A204.1 (cell line): ENCODE measurements at regions not wholly inside any gene's neighbourhood (a gene's known extent, or its start where the extent isn't known, plus 50 kb on each side); places are given as distances from the start of the nearest gene placed in this dataset.

ENCODE experiments used
- FAIRE-seq: peaks from 2 replicates; lab custom pipeline; 2012; peaks lifted over from hg19 to GRCh38; lab: Jason Lieb, UNC

- no peak for FAIRE-seq
Measured at GRCh38 chr10:78320506-78320905, 286.8 kb downstream of the RPS24 start.

GRCh38 chr10:78321000-78321399 lies 287.3 kb downstream of the RPS24 start:
- no peak for FAIRE-seq

GRCh38 chr10:78321500-78321899 lies 287.8 kb downstream of the RPS24 start:
- no peak for FAIRE-seq

GRCh38 chr10:78326372-78326771 lies 292.7 kb downstream of the RPS24 start:
- FAIRE-seq, result no peak

- no peak for FAIRE-seq
Measured at GRCh38 chr10:78327778-78328591, 294.3 kb downstream of the RPS24 start.

DNA sequence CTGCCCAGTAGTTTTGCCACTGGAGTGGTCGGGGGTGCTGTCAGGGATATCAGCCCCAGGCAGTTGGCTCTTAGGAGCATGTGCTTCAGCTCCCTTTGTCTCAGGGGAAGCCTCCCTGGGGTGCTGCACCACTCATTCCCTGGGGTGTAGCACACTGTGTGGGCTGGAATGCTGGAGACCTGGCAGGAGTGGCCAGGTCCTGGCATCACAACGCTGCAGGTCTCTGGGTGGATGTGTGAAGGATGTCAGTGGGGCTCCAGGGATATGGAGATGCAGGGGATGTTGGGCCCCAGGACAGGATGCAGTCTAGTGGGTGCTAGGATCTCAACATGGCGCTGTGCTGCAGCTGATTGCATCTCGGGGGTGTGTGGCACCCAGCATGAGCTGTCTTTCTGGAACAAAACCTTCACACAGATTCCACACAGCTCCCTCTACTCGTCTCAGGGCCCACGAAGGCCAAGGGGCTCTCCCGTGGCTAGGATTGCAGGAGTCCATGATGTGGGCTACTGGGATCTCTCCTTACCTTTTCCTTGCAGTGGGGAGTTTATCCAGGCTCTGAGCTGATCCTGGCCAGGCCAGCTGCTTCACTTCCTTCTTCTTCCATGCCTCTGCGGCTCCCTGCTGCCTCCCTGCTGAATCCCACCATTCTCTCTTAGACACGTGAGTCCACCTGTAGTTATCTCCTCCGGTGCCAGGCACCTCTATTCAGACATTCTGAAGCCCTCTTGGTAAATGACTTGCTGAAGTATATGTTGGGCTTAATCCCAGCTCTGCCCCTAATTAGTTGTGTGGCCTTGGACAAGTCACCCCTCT lies 295.1 kb downstream of the RPS24 start:
- no peak for FAIRE-seq

DNA sequence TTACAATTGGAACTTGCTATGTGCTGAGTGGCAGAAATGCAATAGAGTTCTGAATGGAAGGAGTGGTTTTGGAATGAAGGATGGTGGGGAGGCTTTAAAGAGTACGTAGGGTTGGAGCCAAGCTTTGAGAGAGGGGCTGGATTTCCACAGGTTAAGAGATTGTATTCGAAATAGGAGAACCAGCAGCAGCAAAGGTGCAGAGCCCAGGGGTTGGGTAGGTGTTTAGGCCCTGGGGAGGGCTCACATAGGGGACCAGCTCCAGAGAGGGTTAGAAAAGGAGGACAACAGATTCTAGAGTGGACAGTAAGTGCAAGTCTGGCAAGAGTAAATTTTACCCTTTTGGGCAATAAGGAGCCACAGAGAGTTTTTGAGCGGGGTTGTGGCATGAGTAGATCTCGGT lies 297.2 kb downstream of the RPS24 start:
- no peak for FAIRE-seq

GRCh38 chr10:78331391-78331922 lies 297.8 kb downstream of the RPS24 start:
- FAIRE-seq, result no peak

DNA sequence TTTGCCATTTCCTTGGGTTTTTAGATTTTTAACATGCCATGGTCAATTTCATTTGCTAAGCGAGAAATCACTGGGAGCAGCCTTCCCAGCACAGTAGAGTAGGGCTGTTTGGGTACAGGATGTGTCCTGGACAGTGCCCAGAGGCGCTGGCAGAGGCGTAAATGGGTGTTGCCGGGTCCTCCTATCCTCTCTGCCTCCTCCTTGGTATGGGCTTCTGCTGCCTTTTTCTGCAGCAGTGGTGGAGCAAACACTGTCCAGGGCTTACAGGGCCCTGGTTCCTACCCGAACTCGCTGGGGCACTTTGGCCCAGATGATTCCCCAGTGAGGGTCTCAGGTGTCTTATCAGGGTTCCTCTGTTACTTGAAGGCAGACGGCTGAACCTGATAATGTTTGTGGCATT lies 298.3 kb downstream of the RPS24 start:
- FAIRE-seq, result no peak

DNA sequence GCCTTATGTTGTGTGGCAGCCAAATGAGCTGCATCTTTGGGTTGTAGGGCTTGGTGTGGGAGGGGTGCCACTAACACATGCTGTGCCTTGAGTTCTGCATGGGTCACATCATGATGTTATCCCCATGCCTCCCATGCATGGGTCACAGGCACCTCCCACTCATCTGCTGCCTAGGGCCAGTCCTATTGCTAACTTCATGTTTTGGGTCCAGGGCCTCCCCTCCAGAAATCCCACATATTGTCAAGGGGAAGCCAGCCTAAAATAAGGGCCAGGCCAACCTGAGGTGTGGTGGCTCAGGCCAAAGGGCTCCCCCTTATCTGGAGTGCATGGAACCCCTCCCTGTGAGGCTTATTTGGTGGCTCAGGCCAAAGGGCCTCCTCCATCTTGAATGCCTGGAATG lies 299.0 kb downstream of the RPS24 start:
- FAIRE-seq, result no peak

DNA sequence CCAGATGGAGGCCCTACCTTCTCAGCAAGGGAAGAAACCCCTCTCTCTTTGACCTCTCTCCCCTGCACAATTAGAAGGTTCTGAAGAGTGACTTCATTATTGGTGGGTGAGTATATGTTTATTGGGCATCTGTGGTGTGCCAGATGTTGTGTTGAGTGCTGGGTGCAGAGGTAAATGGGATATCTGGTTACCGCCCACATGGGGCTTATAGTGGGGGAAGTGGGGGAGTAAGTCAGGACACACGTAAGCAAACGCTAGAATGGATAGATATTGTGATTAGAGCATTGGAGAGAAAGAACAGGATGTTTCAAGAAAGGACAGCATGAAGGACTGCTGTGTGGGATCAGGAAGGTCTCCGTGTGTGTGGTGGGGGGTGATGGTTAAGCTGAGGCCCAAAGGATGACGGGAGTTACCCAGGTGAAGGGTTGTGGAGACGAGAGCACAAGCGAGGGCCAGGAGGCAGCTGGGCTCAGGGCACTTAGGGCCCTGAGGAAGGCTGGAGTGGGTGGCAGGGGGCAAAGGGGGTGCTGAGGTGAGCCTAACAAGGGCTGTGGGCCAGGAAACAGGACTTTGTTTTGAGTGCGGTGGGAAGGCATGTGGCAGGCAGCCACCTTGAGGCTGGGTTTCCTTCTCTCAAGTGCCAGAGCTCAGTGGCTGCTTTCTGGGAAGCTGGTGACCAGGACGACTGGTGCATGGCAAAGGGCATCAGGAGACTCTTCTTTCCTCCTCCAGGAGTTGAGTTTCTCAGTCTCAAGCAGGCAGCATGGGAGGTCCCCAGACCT lies 299.9 kb downstream of the RPS24 start:
- no peak for FAIRE-seq

GRCh38 chr10:78335371-78335690 lies 301.7 kb downstream of the RPS24 start:
- FAIRE-seq, result no peak

- FAIRE-seq, result no peak
Measured at GRCh38 chr10:78335691-78336401, 302.2 kb downstream of the RPS24 start.

GRCh38 chr10:78336402-78336791 lies 302.7 kb downstream of the RPS24 start:
- FAIRE-seq, result no peak

DNA sequence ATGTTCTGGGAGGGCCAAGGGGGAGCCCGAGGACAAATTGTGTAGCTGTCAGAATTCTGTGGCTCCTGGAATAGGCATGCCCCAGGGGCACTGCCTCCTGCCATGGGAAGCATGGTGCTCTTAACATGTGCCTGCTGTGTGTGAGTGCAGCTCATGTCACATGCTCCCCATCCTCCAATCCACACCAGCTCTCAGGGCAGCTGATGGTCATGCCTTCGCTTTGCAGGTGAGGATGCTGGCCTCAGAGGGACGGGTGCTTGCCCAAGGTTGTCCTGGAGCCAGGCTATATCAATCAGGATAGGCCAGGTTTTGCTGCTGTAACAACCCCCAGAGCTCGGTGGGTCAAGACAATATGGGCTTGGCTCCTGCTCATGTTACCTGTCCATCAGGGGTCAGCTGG lies 303.4 kb downstream of the RPS24 start:
- no peak for FAIRE-seq

DNA sequence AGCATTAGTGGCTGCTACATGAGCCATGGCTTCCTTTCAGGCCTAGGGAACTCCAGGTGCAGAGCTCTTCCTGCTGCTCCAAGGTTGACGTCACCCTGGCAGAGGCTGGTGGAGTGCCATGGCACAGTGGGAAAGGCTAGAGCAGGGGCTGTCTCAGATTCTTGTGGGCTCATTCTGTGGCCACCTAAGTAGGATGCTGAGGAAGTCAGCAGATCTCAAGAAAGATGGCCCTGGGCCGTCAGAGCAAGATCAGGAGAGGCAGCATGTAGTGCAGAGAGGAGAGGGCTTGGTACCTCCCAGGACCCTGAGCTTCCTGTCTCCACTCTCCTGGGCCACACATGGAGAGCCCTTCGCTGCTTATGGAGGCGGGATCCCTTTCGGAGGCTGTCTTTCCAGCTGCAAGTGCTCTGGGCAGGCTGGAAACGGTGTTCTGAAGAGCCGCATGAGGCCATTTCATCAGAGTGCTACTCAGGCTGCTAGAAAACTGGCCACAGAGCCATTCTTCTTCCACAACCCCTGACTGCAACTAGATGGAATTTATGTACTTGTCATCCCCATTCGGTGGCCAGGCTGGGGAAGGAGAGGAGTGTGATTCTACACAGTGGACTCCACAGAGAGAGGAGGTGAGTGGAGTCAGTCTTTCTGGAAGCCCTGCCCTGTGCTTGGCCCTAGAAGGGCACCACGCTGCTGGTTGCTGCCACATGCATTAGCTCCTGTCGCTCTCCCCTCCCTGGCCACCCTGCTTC lies 304.2 kb downstream of the RPS24 start:
- no peak for FAIRE-seq

GRCh38 chr10:78338717-78339116 lies 305.1 kb downstream of the RPS24 start:
- no peak for FAIRE-seq

- FAIRE-seq, result no peak
Measured at GRCh38 chr10:78339251-78339650, 305.6 kb downstream of the RPS24 start.

GRCh38 chr10:78341953-78342614 lies 308.4 kb downstream of the RPS24 start:
- no peak for FAIRE-seq

GRCh38 chr10:78342827-78343653 lies 309.4 kb downstream of the RPS24 start:
- no peak for FAIRE-seq
